Loucy (cell line): ENCODE measurements at regions not wholly inside any gene's neighbourhood (a gene's known extent, or its start where the extent isn't known, plus 50 kb on each side); places are given as distances from the start of the nearest gene placed in this dataset.

Experiments used
- H2AFZ ChIP-seq: fragments of 200-600 bp; sonication (generic); 2 replicates; pipeline ENCODE4 v1.6.0; 2016; ENCODE audit warnings: antibody characterized with exemption, mild to moderate bottlenecking, low read length, moderate library complexity
- H3F3A ChIP-seq: fragments of 200-600 bp; 2 replicates; pipeline ENCODE4 v1.6.0; 2016; ENCODE audit warnings: antibody characterized with exemption, low read depth, mild to moderate bottlenecking
- H3K27me3 ChIP-seq: fragments of 200-600 bp; sonication (generic); 2 replicates; pipeline ENCODE4 v1.6.1; 2014; ENCODE audit warnings: low read length, mild to moderate bottlenecking; ENCODE audit not compliant: insufficient read depth, poor library complexity, severe bottlenecking
- H3K36me3 ChIP-seq: fragments of 200-600 bp; sonication (generic); 2 replicates; pipeline ENCODE4 v1.6.1; 2016; ENCODE audit warnings: low read length; ENCODE audit not compliant: insufficient read depth
- H3K4me1 ChIP-seq: fragments of 200-600 bp; sonication (generic); 2 replicates; pipeline ENCODE4 v1.5.1; 2014; ENCODE audit warnings: low read length, mild to moderate bottlenecking; ENCODE audit not compliant: insufficient read depth, poor library complexity, severe bottlenecking
- H3K4me2 ChIP-seq: fragments of 200-600 bp; sonication (generic); 2 replicates; pipeline ENCODE4 v1.6.0; 2014; ENCODE audit warnings: antibody characterized with exemption, low read length, low read depth, mild to moderate bottlenecking; ENCODE audit not compliant: poor library complexity, severe bottlenecking
- H3K4me3 ChIP-seq: fragments of 200-600 bp; sonication (generic); 2 replicates; pipeline ENCODE4 v1.5.1; 2014; ENCODE audit warnings: low read length, mild to moderate bottlenecking, mixed read lengths; ENCODE audit not compliant: poor library complexity, severe bottlenecking
- H3K79me2 ChIP-seq: fragments of 200-600 bp; sonication (generic); 2 replicates; pipeline ENCODE4 v1.6.1; 2014; ENCODE audit warnings: low read length; ENCODE audit not compliant: insufficient read depth
- H3K9ac ChIP-seq: fragments of 200-600 bp; sonication (generic); 2 replicates; pipeline ENCODE4 v1.6.0; 2014; ENCODE audit warnings: mild to moderate bottlenecking, low read depth, low read length, moderate library complexity; ENCODE audit not compliant: poor library complexity, severe bottlenecking
- H3K9me2 ChIP-seq: fragments of 200-600 bp; sonication (generic); replicated peaks from 2 replicates; pipeline ENCODE4 v1.6.1; 2016; ENCODE audit warnings: low read depth, low read length, mixed read lengths
- H3K9me3 ChIP-seq: fragments of 200-600 bp; sonication (generic); 2 replicates; pipeline ENCODE4 v1.6.1; 2014; ENCODE audit warnings: mild to moderate bottlenecking, antibody characterized with exemption, low read length, low read depth; ENCODE audit not compliant: insufficient read depth
- H4K20me1 ChIP-seq: fragments of 200-600 bp; sonication (generic); 2 replicates; pipeline ENCODE4 v1.6.0; 2014; ENCODE audit warnings: antibody characterized with exemption, low read length, mild to moderate bottlenecking; ENCODE audit not compliant: insufficient read depth, poor library complexity, severe bottlenecking
- EZH2phosphoT487 ChIP-seq: fragments of 200-600 bp; IDR thresholded peaks from 2 replicates; pipeline ENCODE4 v1.6.1; 2018; ENCODE audit warnings: antibody characterized with exemption, mild to moderate bottlenecking, moderate library complexity, borderline replicate concordance
- TF ChIP-seq, protein P1 (sequence below): fragments of 200-600 bp; sonication (generic); conservative IDR thresholded peaks from 2 replicates; pipeline ENCODE4 v1.5.1; 2014; ENCODE audit warnings: mild to moderate bottlenecking, antibody characterized with exemption, low read length

DNA sequence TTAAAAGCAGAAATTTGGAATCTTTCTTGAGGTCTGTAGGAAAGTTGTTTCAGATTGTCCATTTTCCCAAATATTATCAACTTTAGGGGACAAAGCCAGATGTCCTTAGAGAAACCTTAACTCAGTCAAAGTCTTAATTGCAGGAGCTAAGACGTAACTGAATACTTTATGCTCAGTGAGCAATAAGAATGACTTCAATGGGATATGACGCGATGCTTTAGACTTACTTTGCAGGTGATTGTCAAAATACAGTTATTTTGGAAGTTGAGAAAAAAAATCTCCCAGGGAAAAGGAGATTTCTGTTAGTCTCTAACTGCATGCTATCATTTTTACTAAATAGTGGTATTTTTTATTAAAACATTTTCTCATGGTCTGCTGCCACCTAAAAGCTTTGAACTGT, 750.9 kb upstream of the STXBP6 start:
- no peak overlapping the region for H2AFZ ChIP-seq
- H3K79me2 ChIP-seq = no peaks in the 10 kb centered on the region
- no peaks in the 10 kb centered on the region for H3K9me3 ChIP-seq
- H3K36me3 ChIP-seq = no peaks in the 10 kb centered on the region
- H3K27me3 ChIP-seq = no peaks in the 10 kb centered on the region
- no peak for TF ChIP-seq EZH2phosphoT487
- TF ChIP-seq, protein P1, sequence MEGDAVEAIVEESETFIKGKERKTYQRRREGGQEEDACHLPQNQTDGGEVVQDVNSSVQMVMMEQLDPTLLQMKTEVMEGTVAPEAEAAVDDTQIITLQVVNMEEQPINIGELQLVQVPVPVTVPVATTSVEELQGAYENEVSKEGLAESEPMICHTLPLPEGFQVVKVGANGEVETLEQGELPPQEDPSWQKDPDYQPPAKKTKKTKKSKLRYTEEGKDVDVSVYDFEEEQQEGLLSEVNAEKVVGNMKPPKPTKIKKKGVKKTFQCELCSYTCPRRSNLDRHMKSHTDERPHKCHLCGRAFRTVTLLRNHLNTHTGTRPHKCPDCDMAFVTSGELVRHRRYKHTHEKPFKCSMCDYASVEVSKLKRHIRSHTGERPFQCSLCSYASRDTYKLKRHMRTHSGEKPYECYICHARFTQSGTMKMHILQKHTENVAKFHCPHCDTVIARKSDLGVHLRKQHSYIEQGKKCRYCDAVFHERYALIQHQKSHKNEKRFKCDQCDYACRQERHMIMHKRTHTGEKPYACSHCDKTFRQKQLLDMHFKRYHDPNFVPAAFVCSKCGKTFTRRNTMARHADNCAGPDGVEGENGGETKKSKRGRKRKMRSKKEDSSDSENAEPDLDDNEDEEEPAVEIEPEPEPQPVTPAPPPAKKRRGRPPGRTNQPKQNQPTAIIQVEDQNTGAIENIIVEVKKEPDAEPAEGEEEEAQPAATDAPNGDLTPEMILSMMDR = no peak
- H3K9me2 ChIP-seq = no peaks in the 10 kb centered on the region
- H4K20me1 ChIP-seq = no peaks in the 10 kb centered on the region
- H3K4me3 ChIP-seq = no peak overlapping the region
- H3K4me1 ChIP-seq = no peaks in the 10 kb centered on the region
- H3F3A ChIP-seq = no peaks in the 10 kb centered on the region
- no peak overlapping the region for H3K9ac ChIP-seq
- no peak overlapping the region for H3K4me2 ChIP-seq

GRCh38 chr14:25788252-25788651, 738.3 kb upstream of the STXBP6 start:
- Histone ChIP-seq H3K4me2 (no peak overlapping the region), H4K20me1 (no peaks in the 10 kb centered on the region), H3K4me1 (no peaks in the 10 kb centered on the region), H3K79me2 (no peaks in the 10 kb centered on the region), H2AFZ (no peak overlapping the region), H3K4me3 (no peak overlapping the region), H3K9me3 (no peaks in the 10 kb centered on the region), H3K36me3 (no peaks in the 10 kb centered on the region), H3K27me3 (no peaks in the 10 kb centered on the region), H3K9ac (no peak overlapping the region), H3K9me2 (no peaks in the 10 kb centered on the region), H3F3A (no peaks in the 10 kb centered on the region)
- no peak for TF ChIP-seq EZH2phosphoT487
- TF ChIP-seq, protein P1 = no peak

GRCh38 chr14:25765909-25766308, 716.0 kb upstream of the STXBP6 start:
- Histone ChIP-seq H3K9me3 (no peaks in the 10 kb centered on the region), H3K9me2 (no peaks in the 10 kb centered on the region), H3K4me1 (no peaks in the 10 kb centered on the region), H3K36me3 (no peaks in the 10 kb centered on the region), H3F3A (no peaks in the 10 kb centered on the region), H2AFZ (no peak overlapping the region), H3K4me3 (no peak overlapping the region), H3K79me2 (no peaks in the 10 kb centered on the region), H3K27me3 (no peaks in the 10 kb centered on the region), H3K9ac (no peak overlapping the region), H3K4me2 (no peak overlapping the region), H4K20me1 (no peaks in the 10 kb centered on the region)
- TF ChIP-seq, protein P1 = no peak
- TF ChIP-seq EZH2phosphoT487 = no peak
